ENCODE measurements at regions not wholly inside any gene's neighbourhood (a gene's known extent, or its start where the extent isn't known, plus 50 kb on each side); places are given as distances from the start of the nearest gene placed in this dataset.

DNA sequence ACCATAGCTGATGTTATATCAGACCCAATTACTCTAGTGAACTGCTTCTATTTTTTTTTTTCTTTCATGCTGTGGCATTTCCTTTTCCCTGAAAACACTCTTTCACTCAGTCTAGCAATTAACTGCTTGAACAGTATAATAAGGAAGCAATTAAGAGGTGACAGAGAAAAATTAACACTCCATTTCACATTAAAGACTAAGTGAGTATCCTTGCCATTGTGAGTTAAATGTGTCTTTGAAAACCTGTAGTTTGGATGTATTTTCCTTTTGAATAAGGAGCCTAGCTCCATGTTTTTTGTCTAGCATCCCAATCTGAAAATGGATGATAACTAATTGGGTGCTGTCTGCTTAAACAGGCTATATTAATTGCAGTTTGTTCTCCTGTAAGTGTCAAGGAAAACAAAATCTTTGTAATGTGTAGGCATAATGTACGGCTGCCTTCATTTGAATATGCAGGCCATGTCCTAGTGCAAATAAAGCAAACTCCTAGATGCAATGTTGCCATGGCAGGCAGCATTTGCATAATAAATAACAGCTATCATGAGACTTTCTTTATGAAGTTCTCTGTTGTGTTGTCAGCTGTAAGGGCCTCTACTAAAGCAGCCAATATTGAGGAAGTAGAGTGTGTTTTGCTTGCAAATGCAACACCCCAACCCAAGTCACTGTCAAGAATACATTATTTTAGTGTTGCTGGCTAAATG is 416.7 kb downstream of the ZIC3 start:
- H3K4me1 Mint-ChIP-seq, result no peaks in the 10 kb centered on the region
- TF ChIP-seq, protein P1, sequence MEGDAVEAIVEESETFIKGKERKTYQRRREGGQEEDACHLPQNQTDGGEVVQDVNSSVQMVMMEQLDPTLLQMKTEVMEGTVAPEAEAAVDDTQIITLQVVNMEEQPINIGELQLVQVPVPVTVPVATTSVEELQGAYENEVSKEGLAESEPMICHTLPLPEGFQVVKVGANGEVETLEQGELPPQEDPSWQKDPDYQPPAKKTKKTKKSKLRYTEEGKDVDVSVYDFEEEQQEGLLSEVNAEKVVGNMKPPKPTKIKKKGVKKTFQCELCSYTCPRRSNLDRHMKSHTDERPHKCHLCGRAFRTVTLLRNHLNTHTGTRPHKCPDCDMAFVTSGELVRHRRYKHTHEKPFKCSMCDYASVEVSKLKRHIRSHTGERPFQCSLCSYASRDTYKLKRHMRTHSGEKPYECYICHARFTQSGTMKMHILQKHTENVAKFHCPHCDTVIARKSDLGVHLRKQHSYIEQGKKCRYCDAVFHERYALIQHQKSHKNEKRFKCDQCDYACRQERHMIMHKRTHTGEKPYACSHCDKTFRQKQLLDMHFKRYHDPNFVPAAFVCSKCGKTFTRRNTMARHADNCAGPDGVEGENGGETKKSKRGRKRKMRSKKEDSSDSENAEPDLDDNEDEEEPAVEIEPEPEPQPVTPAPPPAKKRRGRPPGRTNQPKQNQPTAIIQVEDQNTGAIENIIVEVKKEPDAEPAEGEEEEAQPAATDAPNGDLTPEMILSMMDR (IDR thresholded peaks at IDR 0.05; ENCODE audit: unreplicated experiment in 3 of 3), result no peak
- H3K4me3 Mint-ChIP-seq, result no peak overlapping the region
- no peaks in the 10 kb centered on the region for H3K9me3 Mint-ChIP-seq
- no peaks in the 10 kb centered on the region for H3K27me3 Mint-ChIP-seq (ENCODE audit: low read depth)
- H3K27ac Mint-ChIP-seq, result no peak overlapping the region
- no peaks in the 10 kb centered on the region for H3K36me3 Mint-ChIP-seq (ENCODE audit: low read depth)

DNA sequence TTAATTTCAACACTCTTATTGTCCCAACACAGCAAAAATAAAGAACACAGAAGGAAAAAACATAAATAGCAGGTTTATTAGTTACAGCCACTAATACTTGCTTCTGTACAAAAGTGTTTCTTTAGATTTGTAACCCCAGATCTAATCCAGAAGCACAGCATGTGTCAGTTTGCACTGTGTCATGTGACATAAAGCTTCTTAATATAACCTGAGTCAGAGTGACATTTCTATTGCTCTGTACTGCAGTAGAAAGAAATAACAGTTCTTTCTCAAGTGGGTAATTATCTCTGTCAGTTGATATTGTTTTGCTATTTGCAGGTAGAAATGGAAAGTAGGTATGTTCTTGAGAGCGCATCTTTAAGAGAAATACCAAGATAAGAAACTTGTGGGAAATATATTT is 422.5 kb downstream of the ZIC3 start:
- Mint-ChIP-seq H3K4me1 (peaks cover 4% of the 10 kb centered on the region), H3K4me3 (no peak overlapping the region), H3K9me3 (no peaks in the 10 kb centered on the region), H3K27ac (no peak overlapping the region), H3K27me3 (ENCODE audit: low read depth) (no peaks in the 10 kb centered on the region), H3K36me3 (ENCODE audit: low read depth) (no peaks in the 10 kb centered on the region)
- TF ChIP-seq, protein P1 (IDR thresholded peaks at IDR 0.05; ENCODE audit: unreplicated experiment in 3 of 3), result no peak

DNA sequence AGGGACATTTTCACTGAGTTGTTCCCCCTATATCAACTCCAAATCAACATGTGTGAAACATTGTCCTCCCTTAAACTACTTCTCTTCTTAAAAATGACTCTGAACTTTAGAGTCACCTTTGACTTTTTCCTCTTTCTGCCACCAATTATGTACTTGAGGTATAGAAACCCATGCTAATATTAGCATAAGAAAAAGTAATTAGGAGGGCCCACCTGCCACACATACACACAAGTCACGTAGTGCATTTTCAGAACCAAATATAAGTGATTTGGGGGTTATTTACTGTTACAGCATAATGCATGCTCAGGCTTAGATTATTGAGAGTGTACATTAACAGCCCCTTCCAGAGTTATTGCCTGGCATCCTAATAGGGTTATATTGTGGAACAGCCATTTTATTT is 432.7 kb downstream of the ZIC3 start:
- TF ChIP-seq, protein P1 (IDR thresholded peaks at IDR 0.05; ENCODE audit: unreplicated experiment in 3 of 3), result no peak
- Mint-ChIP-seq H3K9me3 (no peaks in the 10 kb centered on the region), H3K4me1 (no peaks in the 10 kb centered on the region), H3K27ac (no peak overlapping the region), H3K27me3 (ENCODE audit: low read depth) (no peaks in the 10 kb centered on the region), H3K4me3 (no peak overlapping the region), H3K36me3 (ENCODE audit: low read depth) (no peaks in the 10 kb centered on the region)

DNA sequence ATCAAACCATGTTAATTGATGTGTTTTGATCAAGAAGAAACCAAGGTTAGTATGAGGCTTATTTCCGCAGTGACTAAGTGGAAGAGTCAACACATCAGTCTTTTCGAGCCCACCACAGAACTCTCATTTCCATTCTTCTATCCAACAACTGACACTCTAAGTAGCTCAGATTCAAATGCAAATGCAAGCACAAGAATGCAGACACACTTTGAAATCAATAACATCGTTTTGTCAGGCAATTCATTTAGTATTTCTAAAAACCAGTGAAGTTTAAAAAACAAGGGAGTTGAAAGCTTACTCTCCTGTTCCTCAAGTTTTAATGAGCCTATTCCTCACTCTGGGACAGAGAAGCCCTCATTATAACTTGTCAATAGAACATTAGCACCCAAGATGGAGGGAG is 433.1 kb downstream of the ZIC3 start:
- Mint-ChIP-seq H3K27me3 (ENCODE audit: low read depth) (no peaks in the 10 kb centered on the region), H3K27ac (no peak overlapping the region), H3K9me3 (no peaks in the 10 kb centered on the region), H3K36me3 (ENCODE audit: low read depth) (no peaks in the 10 kb centered on the region), H3K4me1 (no peaks in the 10 kb centered on the region), H3K4me3 (no peak overlapping the region)
- TF ChIP-seq, protein P1 (IDR thresholded peaks at IDR 0.05; ENCODE audit: unreplicated experiment in 3 of 3), result no peak

DNA sequence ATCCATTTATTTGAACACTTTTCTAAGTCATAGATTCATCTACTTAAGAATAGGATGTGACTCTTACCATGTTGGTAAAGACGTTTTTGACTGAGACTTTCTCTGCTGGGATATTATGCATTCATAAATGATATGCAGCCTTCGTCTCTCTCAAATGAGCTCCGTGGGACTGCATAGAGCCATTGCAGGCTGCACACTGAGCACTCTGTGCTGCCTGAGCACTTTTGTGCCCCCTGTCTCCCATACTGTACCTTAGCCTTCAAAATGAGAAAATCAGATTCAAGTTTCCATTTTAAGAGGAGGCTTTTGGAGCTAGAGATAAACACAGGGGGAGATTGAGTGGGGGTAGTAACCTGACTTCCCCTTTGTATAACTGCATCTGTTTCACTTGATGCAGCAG is 433.6 kb downstream of the ZIC3 start:
- H3K4me1 Mint-ChIP-seq, result no peaks in the 10 kb centered on the region
- no peaks in the 10 kb centered on the region for H3K9me3 Mint-ChIP-seq
- TF ChIP-seq, protein P1 (IDR thresholded peaks at IDR 0.05; ENCODE audit: unreplicated experiment in 3 of 3), result no peak
- H3K36me3 Mint-ChIP-seq (ENCODE audit: low read depth), result no peaks in the 10 kb centered on the region
- no peak overlapping the region for H3K27ac Mint-ChIP-seq
- H3K27me3 Mint-ChIP-seq (ENCODE audit: low read depth), result no peaks in the 10 kb centered on the region
- no peak overlapping the region for H3K4me3 Mint-ChIP-seq

DNA sequence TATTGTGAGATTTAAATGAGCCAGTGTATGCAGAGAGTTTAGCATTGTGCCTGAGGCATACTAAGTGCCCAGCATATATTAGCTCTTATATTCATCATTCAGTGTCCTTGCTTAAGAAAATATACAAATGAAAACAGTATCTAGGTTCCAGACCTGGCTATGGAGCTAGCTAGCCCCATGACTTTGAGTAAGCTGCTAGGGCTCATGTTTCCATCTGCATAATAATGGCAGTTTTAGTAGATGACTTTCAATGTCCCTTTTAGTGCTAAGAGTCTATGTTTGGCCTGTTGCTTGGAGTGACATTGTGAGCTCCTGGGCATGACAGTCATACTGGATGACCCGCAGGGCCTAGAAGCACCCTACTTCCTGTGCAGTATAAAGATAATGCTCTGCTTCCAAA is 435.3 kb downstream of the ZIC3 start:
- no peaks in the 10 kb centered on the region for H3K9me3 Mint-ChIP-seq
- H3K36me3 Mint-ChIP-seq (ENCODE audit: low read depth), result no peaks in the 10 kb centered on the region
- H3K27me3 Mint-ChIP-seq (ENCODE audit: low read depth), result no peaks in the 10 kb centered on the region
- TF ChIP-seq, protein P1 (IDR thresholded peaks at IDR 0.05; ENCODE audit: unreplicated experiment in 3 of 3), result no peak
- no peak overlapping the region for H3K27ac Mint-ChIP-seq
- H3K4me3 Mint-ChIP-seq, result no peak overlapping the region
- no peaks in the 10 kb centered on the region for H3K4me1 Mint-ChIP-seq

Measured in nephron (organoid).